CD14-positive monocyte (primary cell): ENCODE measurements at regions not wholly inside any gene's neighbourhood (a gene's known extent, or its start where the extent isn't known, plus 50 kb on each side); places are given as distances from the start of the nearest gene placed in this dataset.

Experiments used
- DNase-seq, 3 donors: peaks; one replicate each; pipeline ENCODE4 v3.0.0-alpha.2; 2011 to 2022
- H2AFZ ChIP-seq: 2 replicates; pipeline ENCODE4 v1.6.0; 2012; ENCODE audit warnings: mild to moderate bottlenecking, low read depth, low read length, inconsistent platforms; ENCODE audit not compliant: insufficient read depth, poor library complexity, severe bottlenecking
- H3K27ac ChIP-seq, 2 donors: 1 replicate in 1 of 2; 2 replicates in 1 of 2; pipeline ENCODE4 v1.5.1; 2012 to 2013; ENCODE audit warnings: low read length in 2 of 2, control low read depth in 1 of 2, inconsistent platforms in 1 of 2, low read depth in 1 of 2, mild to moderate bottlenecking in 1 of 2
- H3K27me3 ChIP-seq, 2 donors: one replicate each; pipeline versions ENCODE4 v1.6.0 to v1.6.1; 2011 to 2013; ENCODE audit warnings: low read length in 2 of 2; ENCODE audit not compliant: control insufficient read depth in 2 of 2, insufficient read depth in 2 of 2
- H3K36me3 ChIP-seq, 2 donors: replicated peaks in 1 of 2; 1 replicate in 1 of 2; 2 replicates in 1 of 2; pipeline versions ENCODE4 v1.5.1 to v1.6.1; 2012 to 2013; ENCODE audit warnings: low read length in 2 of 2, control low read depth in 1 of 2, inconsistent platforms in 1 of 2, mild to moderate bottlenecking in 1 of 2; ENCODE audit not compliant: insufficient read depth in 2 of 2, control insufficient read depth in 1 of 2
- H3K4me1 ChIP-seq, 2 donors: 1 replicate in 1 of 2; 2 replicates in 1 of 2; pipeline versions ENCODE4 v1.5.1 to v1.6.1; 2012 to 2013; ENCODE audit warnings: low read length in 2 of 2, control low read depth in 1 of 2, inconsistent platforms in 1 of 2, mild to moderate bottlenecking in 1 of 2, moderate library complexity in 1 of 2; ENCODE audit not compliant: insufficient read depth in 2 of 2, control insufficient read depth in 1 of 2
- H3K4me2 ChIP-seq: replicated peaks from 2 replicates; pipeline ENCODE3; 2012; ENCODE audit warnings: low read length, moderate library complexity, mild to moderate bottlenecking; ENCODE audit not compliant: poor library complexity, severe bottlenecking; ENCODE audit errors: extremely low read depth
- H3K4me3 ChIP-seq, 3 experiments: fragments of 200-600 bp in 1 of 3; sonication (generic) in 1 of 3; replicated peaks in 1 of 3; 1 replicate in 2 of 3; 2 replicates in 1 of 3; pipeline ENCODE4 v1.5.1; 2011 to 2013; ENCODE audit warnings: low read length in 3 of 3, mild to moderate bottlenecking in 3 of 3, control low read depth in 2 of 3, low read depth in 2 of 3, inconsistent platforms in 1 of 3, moderate library complexity in 1 of 3
- H3K79me2 ChIP-seq: 2 replicates; pipeline ENCODE4 v1.6.0; 2012; ENCODE audit warnings: mild to moderate bottlenecking, control low read depth, inconsistent platforms, low read length, moderate library complexity; ENCODE audit not compliant: insufficient read depth
- H3K9ac ChIP-seq: 2 replicates; pipeline ENCODE4 v1.6.0; 2017; ENCODE audit warnings: low read length, mild to moderate bottlenecking; ENCODE audit not compliant: insufficient read depth, poor library complexity, severe bottlenecking
- H3K9me3 ChIP-seq, 2 donors: replicated peaks in 1 of 2; 1 replicate in 1 of 2; 2 replicates in 1 of 2; pipeline versions ENCODE4 v1.5.1 to v1.6.1; 2012 to 2013; ENCODE audit warnings: low read length in 2 of 2, control low read depth in 1 of 2; ENCODE audit not compliant: control insufficient read depth in 1 of 2, insufficient read depth in 1 of 2
- H4K20me1 ChIP-seq: 2 replicates; pipeline ENCODE4 v1.6.0; 2012; ENCODE audit warnings: mild to moderate bottlenecking, low read length, control low read depth, moderate library complexity; ENCODE audit not compliant: insufficient read depth
- H3K27ac Mint-ChIP-seq, 7 donors: one replicate each; pipeline ENCODE4 v1.8.0; 2020; ENCODE audit warnings: mild to moderate bottlenecking in 7 of 7, mixed read lengths in 7 of 7, moderate library complexity in 6 of 7, inconsistent platforms in 2 of 7
- H3K27me3 Mint-ChIP-seq, 3 donors: one replicate each; pipeline ENCODE4 v1.8.0; 2021 to 2022; ENCODE audit warnings: low read depth in 3 of 3, mild to moderate bottlenecking in 3 of 3, mixed read lengths in 3 of 3, moderate library complexity in 3 of 3, inconsistent platforms in 1 of 3
- H3K36me3 Mint-ChIP-seq, 2 donors: one replicate each; pipeline ENCODE4 v1.8.0; 2020; ENCODE audit warnings: mixed read lengths in 2 of 2, inconsistent platforms in 1 of 2, mild to moderate bottlenecking in 1 of 2
- H3K4me1 Mint-ChIP-seq: one replicate; pipeline ENCODE4 v1.8.0; 2020; ENCODE audit warnings: mild to moderate bottlenecking, mixed read lengths
- H3K4me3 Mint-ChIP-seq, 2 donors: one replicate each; pipeline ENCODE4 v1.8.0; 2020; ENCODE audit warnings: mild to moderate bottlenecking in 2 of 2, mixed read lengths in 2 of 2, moderate library complexity in 1 of 2
- H3K9me3 Mint-ChIP-seq, 7 donors: one replicate each; pipeline ENCODE4 v1.8.0; 2020 to 2022; ENCODE audit warnings: mixed read lengths in 7 of 7, mild to moderate bottlenecking in 6 of 7, moderate library complexity in 6 of 7, inconsistent platforms in 2 of 7
- CTCF ChIP-seq: fragments of 200-600 bp; IDR thresholded peaks from one replicate; pipeline ENCODE4 v1.8.0; 2022; ENCODE audit warnings: antibody characterized with exemption, mild to moderate bottlenecking
- WGBS: methylation state at CpG from one replicate; pipeline ENCODE4 v1.1.5; 2013; ENCODE audit warnings: missing lambda C conversion rate; ENCODE audit not compliant: insufficient coverage; 5-methylcytosine and 5-hydroxymethylcytosine counted together
- intact Hi-C, 2 donors: fragments of 100-400 bp; cut with micrococcal nuclease; formaldehyde crosslinking; loops; one replicate each; pipeline versions ENCODE4 v1.15.0 to v1.15.1; 2023

GRCh38 chr18:22314001-22314400 is 103.7 kb downstream of the CTAGE1 start:
- H3K27me3 ChIP-seq, result no peaks in the 10 kb centered on the region
- no peak for TF ChIP-seq CTCF
- no peak for DNase-seq
- no peaks in the 10 kb centered on the region for H3K36me3 ChIP-seq
- H3K9ac ChIP-seq, result no peak overlapping the region
- no peak overlapping the region for H2AFZ ChIP-seq
- H3K4me1 ChIP-seq, result peaks cover 4 to 7% of the 10 kb centered on the region in 2 donors
- no peak overlapping the region for H3K27ac ChIP-seq
- intact Hi-C loops, result loop anchor here in 1 of 2 donors (10.0 kb wide), 1 partner anchor 81 kb away; no protein-coding TSS in a partner anchor
- Mint-ChIP-seq H3K9me3 (peaks cover 0 to 2% (median 0%) of the 10 kb centered on the region in 7 donors), H3K4me1 (peaks cover 9% of the 10 kb centered on the region), H3K27me3 (peaks cover 2 to 7% (median 3%) of the 10 kb centered on the region in 3 donors), H3K27ac (no peak overlapping the region), H3K36me3 (no peaks in the 10 kb centered on the region), H3K4me3 (no peak overlapping the region)
- H3K4me2 ChIP-seq, result no peak overlapping the region
- H3K4me3 ChIP-seq, result no peak overlapping the region
- no peaks in the 10 kb centered on the region for H3K79me2 ChIP-seq
- H4K20me1 ChIP-seq, result no peaks in the 10 kb centered on the region
- 80% methylated on average over 4 of the region's 6 CpGs for WGBS
- no peaks in the 10 kb centered on the region for H3K9me3 ChIP-seq

DNA sequence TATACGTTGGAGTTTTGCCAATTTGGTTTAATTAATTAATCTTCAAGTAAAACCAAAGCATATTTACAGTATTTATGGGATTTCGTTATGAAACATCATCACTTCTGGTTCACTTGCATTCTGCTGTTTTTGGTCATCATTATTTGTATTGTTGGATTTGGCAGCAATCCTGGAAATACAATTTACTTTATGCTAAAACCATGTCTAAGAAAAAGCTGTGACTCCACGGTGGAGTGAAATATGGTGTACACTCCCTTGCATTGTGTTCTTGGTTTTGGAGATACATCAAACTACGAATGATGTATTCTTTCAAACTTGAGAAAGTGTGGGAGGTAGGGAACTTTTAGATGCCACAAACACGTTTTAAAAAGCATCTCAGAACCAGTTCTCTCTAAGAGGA is 106.4 kb downstream of the CTAGE1 start:
- H3K36me3 Mint-ChIP-seq, result no peaks in the 10 kb centered on the region
- H3K4me3 Mint-ChIP-seq, result no peak overlapping the region
- Histone ChIP-seq H3K9ac (no peak overlapping the region), H3K27me3 (no peaks in the 10 kb centered on the region), H3K4me2 (no peak overlapping the region), H4K20me1 (no peaks in the 10 kb centered on the region), H3K79me2 (no peaks in the 10 kb centered on the region), H3K4me1 (peaks cover 6 to 10% of the 10 kb centered on the region in 2 donors), H3K4me3 (no peak overlapping the region), H3K9me3 (peaks cover 0 to 2% of the 10 kb centered on the region in 2 donors), H3K36me3 (no peaks in the 10 kb centered on the region), H3K27ac (no peak overlapping the region), H2AFZ (no peak overlapping the region)
- intact Hi-C loops, result loop anchor here in 1 of 2 donors (10.0 kb wide), 1 partner anchor 84 kb away; no protein-coding TSS in a partner anchor
- peaks cover 0 to 2% (median 1%) of the 10 kb centered on the region in 7 donors for H3K9me3 Mint-ChIP-seq
- no peak for TF ChIP-seq CTCF
- H3K27me3 Mint-ChIP-seq, result peaks cover 2 to 7% (median 3%) of the 10 kb centered on the region in 3 donors
- DNase-seq, result no peak
- 80% methylated on average over 2 of the region's 5 CpGs for WGBS
- H3K4me1 Mint-ChIP-seq, result no peaks in the 10 kb centered on the region
- no peak overlapping the region for H3K27ac Mint-ChIP-seq
